HG03045 (cell line): ENCODE measurements at regions not wholly inside any gene's neighbourhood (a gene's known extent, or its start where the extent isn't known, plus 50 kb on each side); places are given as distances from the start of the nearest gene placed in this dataset.

Experiments
- ATAC-seq: cut with Tn5 transposase; IDR thresholded peaks from one replicate; pipeline ENCODE4 v1.9.1; 2021; ENCODE audit warnings: mild to moderate bottlenecking, moderate library complexity; ENCODE audit not compliant: unreplicated experiment

- no peak for ATAC-seq
These were observed 287.0 kb downstream of the CDC5L start for GRCh38 chr6:44674226-44675155.

GRCh38 chr6:44675449-44675848, 287.9 kb downstream of the CDC5L start:
- ATAC-seq = no peak

GRCh38 chr6:44676246-44676790, 288.8 kb downstream of the CDC5L start:
- ATAC-seq = no peak

GRCh38 chr6:44676826-44677433, 289.4 kb downstream of the CDC5L start:
- ATAC-seq = no peak

GRCh38 chr6:44678252-44678935, 290.9 kb downstream of the CDC5L start:
- ATAC-seq = no peak

GRCh38 chr6:44679438-44680201, 292.1 kb downstream of the CDC5L start:
- no peak for ATAC-seq

- ATAC-seq = no peak
These were observed 292.8 kb downstream of the CDC5L start for GRCh38 chr6:44680202-44680720.

- no peak for ATAC-seq
These were observed 294.3 kb downstream of the CDC5L start for GRCh38 chr6:44681761-44682160.

- no peak for ATAC-seq
These were observed 294.8 kb downstream of the CDC5L start for GRCh38 chr6:44682280-44682679.

GRCh38 chr6:44682987-44683779, 295.7 kb downstream of the CDC5L start:
- no peak for ATAC-seq

- no peak for ATAC-seq
These were observed 297.7 kb downstream of the CDC5L start for GRCh38 chr6:44685213-44685612.

- ATAC-seq = no peak
These were observed 308.6 kb downstream of the CDC5L start for GRCh38 chr6:44696099-44696498.

- ATAC-seq = no peak
These were observed 309.2 kb downstream of the CDC5L start for GRCh38 chr6:44696686-44697085.

- no peak for ATAC-seq
These were observed 309.8 kb downstream of the CDC5L start for GRCh38 chr6:44697327-44697726.

- no peak for ATAC-seq
These were observed 311.1 kb downstream of the CDC5L start for GRCh38 chr6:44698602-44699001.

- no peak for ATAC-seq
These were observed 311.6 kb downstream of the CDC5L start for GRCh38 chr6:44699082-44699481.

GRCh38 chr6:44699851-44700250, 312.3 kb downstream of the CDC5L start:
- ATAC-seq = no peak

GRCh38 chr6:44700422-44700821, 312.9 kb downstream of the CDC5L start:
- no peak for ATAC-seq

GRCh38 chr6:44701038-44701636, 313.6 kb downstream of the CDC5L start:
- no peak for ATAC-seq
